Thyroid gland (tissue), 4 donors: ENCODE measurements at regions not wholly inside any gene's neighbourhood (a gene's known extent, or its start where the extent isn't known, plus 50 kb on each side); places are given as distances from the start of the nearest gene placed in this dataset.

Experiments used
- DNase-seq, 2 donors: peaks; one replicate each; pipeline ENCODE4 v3.0.0-alpha.2; 2019
- H3K27ac ChIP-seq, 3 donors: fragments of 200-600 bp; sonication (generic); 1 replicate in 2 of 3; 2 replicates in 1 of 3; pipeline ENCODE4 v1.5.1; 2016 to 2019; ENCODE audit warnings: mild to moderate bottlenecking in 1 of 3, moderate library complexity in 1 of 3
- H3K27me3 ChIP-seq: fragments of 200-600 bp; sonication (generic); one replicate; pipeline ENCODE4 v1.5.1; 2019
- H3K36me3 ChIP-seq, 2 donors: fragments of 200-600 bp; sonication (generic); one replicate each; pipeline ENCODE4 v1.5.1; 2016 to 2019
- H3K4me1 ChIP-seq, 2 donors: fragments of 200-600 bp; sonication (generic); one replicate each; pipeline ENCODE4 v1.5.1; 2017 to 2019
- H3K4me3 ChIP-seq, 3 donors: fragments of 200-600 bp; sonication (generic); replicated peaks in 1 of 3; 1 replicate in 2 of 3; 2 replicates in 1 of 3; pipeline ENCODE4 v1.5.1; 2016; ENCODE audit warnings: mild to moderate bottlenecking in 1 of 3
- H3K9me3 ChIP-seq: fragments of 200-600 bp; sonication (generic); one replicate; pipeline ENCODE4 v1.5.1; 2017
- POLR2A ChIP-seq, 2 donors: fragments of 450-650 bp; IDR thresholded peaks; one replicate each; pipeline ENCODE4 v1.6.1; 2017; ENCODE audit warnings: antibody characterized with exemption in 2 of 2, mild to moderate bottlenecking in 2 of 2, moderate library complexity in 1 of 2
- WGBS, 2 donors: methylation state at CpG; one replicate each; pipeline ENCODE4 v1.1.5; 2017; 5-methylcytosine and 5-hydroxymethylcytosine counted together
- intact Hi-C: fragments of 100-400 bp; cut with DNase I; formaldehyde crosslinking; loops from one replicate; pipeline ENCODE4 v1.15.1; 2023
- TF ChIP-seq, protein P1 (sequence below), 6 experiments: fragments of 200-600 bp in 3 of 6; fragments of 450-650 bp in 3 of 6; sonication (generic) in 3 of 6; IDR thresholded peaks; one replicate each; pipeline ENCODE4 v1.5.1; 2016 to 2019; ENCODE audit warnings: antibody characterized with exemption in 6 of 6, mild to moderate bottlenecking in 2 of 6, inconsistent platforms in 1 of 6, moderate library complexity in 1 of 6

DNA sequence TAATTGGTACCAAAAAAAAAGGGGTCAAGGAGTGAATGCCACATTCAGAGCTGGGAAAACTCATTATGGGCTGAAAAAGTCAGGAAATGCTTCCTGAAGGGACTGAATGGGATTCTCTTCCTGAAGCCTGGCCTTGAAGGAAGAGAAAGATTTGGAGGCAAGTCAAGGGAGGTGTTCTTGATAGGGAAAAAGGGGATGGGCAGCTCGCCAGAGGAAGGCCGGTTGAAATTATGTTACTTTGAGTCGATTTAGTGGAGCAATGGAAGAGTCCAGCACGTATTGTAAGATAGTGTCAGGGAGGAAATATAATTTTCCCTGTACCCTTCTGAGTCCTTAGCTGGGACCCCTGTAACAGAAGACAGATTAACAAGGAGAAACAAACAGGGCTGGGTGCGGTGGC, 94.1 kb upstream of the CALM2 start:
- peaks cover 5 to 21% of the 10 kb centered on the region in 2 donors for H3K4me1 ChIP-seq
- H3K27ac ChIP-seq, result no peak overlapping the region
- intact Hi-C loops, result loop anchor here (5.0 kb wide), 1 partner anchor 47 kb away; no protein-coding TSS in a partner anchor
- H3K9me3 ChIP-seq, result no peaks in the 10 kb centered on the region
- no peak for TF ChIP-seq POLR2A (IDR thresholded peaks at IDR 0.05)
- TF ChIP-seq, protein P1, sequence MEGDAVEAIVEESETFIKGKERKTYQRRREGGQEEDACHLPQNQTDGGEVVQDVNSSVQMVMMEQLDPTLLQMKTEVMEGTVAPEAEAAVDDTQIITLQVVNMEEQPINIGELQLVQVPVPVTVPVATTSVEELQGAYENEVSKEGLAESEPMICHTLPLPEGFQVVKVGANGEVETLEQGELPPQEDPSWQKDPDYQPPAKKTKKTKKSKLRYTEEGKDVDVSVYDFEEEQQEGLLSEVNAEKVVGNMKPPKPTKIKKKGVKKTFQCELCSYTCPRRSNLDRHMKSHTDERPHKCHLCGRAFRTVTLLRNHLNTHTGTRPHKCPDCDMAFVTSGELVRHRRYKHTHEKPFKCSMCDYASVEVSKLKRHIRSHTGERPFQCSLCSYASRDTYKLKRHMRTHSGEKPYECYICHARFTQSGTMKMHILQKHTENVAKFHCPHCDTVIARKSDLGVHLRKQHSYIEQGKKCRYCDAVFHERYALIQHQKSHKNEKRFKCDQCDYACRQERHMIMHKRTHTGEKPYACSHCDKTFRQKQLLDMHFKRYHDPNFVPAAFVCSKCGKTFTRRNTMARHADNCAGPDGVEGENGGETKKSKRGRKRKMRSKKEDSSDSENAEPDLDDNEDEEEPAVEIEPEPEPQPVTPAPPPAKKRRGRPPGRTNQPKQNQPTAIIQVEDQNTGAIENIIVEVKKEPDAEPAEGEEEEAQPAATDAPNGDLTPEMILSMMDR (IDR thresholded peaks at IDR 0.05), result no peak
- no peaks in the 10 kb centered on the region for H3K27me3 ChIP-seq
- no peak for DNase-seq
- no peaks in the 10 kb centered on the region for H3K36me3 ChIP-seq
- no peak overlapping the region for H3K4me3 ChIP-seq
- 81 to 88% methylated on average over 5 of the region's 5 CpGs for WGBS, 2 donors

DNA sequence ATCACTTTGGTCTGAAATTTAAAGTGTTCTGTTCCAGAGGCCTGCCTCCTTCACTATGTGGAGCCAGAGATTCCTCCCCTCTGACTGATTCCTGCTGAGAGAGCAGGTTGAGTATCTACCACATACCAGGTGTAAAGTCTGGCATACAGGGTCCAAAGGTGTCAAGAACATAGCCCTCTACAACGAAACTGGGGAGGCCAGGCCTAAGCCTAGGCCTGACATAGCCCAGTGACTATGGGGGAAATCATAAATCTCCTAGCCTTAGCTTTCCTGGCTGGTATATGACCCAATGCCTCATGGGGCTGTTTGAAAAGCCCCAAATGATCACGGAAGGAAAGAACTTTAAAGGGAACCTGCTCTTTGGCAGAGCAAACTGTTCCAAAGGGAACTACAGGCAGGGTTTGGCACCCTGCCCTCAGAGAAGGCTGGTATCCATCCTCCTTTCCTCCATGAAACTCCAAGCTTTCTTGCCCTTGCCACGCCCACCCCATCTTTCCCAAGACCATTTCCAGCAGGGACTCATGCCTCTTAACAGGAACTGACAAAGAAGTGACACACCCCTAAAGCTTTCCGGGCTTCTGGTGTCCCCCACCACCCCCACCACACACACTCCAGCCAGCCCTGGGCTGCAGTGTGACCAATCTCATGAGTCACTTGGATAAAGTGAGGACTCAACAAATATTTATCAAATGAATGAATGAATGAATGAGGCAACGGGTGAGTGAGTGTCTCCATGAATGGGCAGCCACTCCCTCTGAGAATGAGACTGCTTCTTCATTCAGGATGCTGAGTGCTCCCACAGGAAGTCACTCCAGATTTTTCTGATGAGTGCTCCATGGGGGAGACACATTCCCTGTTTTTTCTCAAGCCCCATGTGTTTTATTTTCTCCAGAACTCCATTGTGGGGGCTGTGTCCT, 93.3 kb upstream of the CALM2 start:
- WGBS, 2 donors, result 66 to 71% methylated on average over 5 of the region's 5 CpGs
- TF ChIP-seq, protein P1 (IDR thresholded peaks at IDR 0.05), result no peak
- no peak for TF ChIP-seq POLR2A (IDR thresholded peaks at IDR 0.05)
- intact Hi-C loops, result loop anchor here (5.0 kb wide), 1 partner anchor 48 kb away; no protein-coding TSS in a partner anchor
- Histone ChIP-seq H3K36me3 (no peaks in the 10 kb centered on the region), H3K9me3 (no peaks in the 10 kb centered on the region), H3K27me3 (no peaks in the 10 kb centered on the region), H3K27ac (no peak overlapping the region), H3K4me3 (no peak overlapping the region), H3K4me1 (peaks cover 5 to 20% of the 10 kb centered on the region in 2 donors)
- DNase-seq, result peak; percentile 17 to 29

DNA sequence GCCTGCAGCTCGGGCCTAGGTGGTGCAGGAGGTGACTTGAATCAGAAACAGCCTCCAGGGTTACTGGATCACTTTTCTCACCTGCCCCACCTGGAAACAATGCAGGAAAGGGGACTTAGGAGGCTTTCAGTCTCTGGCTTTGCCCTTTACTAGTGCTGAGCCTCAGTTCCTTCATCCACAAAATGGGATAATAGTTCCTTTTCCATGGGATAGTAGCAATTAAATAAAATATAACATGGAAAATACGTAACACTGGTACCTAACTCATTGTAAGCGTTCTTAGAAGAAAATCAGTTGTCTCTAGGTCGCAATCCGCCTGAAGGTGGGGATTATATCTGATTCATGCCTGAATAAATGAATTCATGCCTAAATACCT, 91.4 kb upstream of the CALM2 start:
- H3K27me3 ChIP-seq, result no peaks in the 10 kb centered on the region
- peaks cover 3 to 9% of the 10 kb centered on the region in 2 donors for H3K4me1 ChIP-seq
- H3K9me3 ChIP-seq, result no peaks in the 10 kb centered on the region
- no peak overlapping the region for H3K4me3 ChIP-seq
- H3K36me3 ChIP-seq, result no peaks in the 10 kb centered on the region
- no peak overlapping the region for H3K27ac ChIP-seq
- no peak for TF ChIP-seq POLR2A (IDR thresholded peaks at IDR 0.05)
- TF ChIP-seq, protein P1 (IDR thresholded peaks at IDR 0.05), result no peak
- no peak for DNase-seq
- 94 to 95% methylated on average over 4 to 5 of the region's 5 CpGs for WGBS, 2 donors
- intact Hi-C loops, result no loop called here

DNA sequence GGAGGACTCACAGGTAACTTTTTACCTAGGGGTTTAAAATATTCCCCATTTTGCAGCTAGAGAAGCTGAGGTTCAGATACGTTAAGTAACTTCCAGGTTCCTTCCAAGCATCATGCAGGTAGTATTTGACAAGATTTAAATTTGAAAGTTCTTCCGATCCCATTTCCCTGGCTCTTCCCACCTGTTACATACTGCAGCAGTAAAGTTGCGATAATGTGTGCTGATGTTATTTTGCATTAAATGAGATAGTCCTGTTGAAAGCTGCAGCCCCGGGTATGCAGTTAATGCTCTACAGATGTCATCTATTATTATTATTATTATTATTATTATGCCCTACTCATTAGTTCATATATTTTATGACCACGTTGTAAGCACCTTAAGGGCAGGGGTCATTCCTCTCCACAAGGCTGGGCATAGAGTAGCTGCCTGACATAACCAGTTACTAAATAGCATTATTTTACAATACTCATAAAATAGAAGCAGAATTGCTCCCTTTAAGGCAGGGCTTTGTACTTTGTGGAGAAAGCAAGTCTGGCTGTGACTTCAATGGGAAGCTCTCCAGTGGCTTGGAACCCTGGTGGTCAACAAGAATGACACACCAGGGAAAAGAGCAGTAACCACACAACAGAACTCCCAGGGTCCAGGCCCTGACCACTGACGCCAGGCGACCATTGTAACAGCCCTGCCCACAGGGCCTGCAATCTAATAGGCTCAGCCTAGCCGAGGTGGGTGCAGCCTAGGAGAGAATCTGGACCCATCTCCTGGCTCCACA, 90.8 kb upstream of the CALM2 start:
- Histone ChIP-seq H3K36me3 (no peaks in the 10 kb centered on the region), H3K4me3 (no peak overlapping the region), H3K4me1 (peaks cover 0 to 4% of the 10 kb centered on the region in 2 donors), H3K27ac (no peak overlapping the region), H3K9me3 (no peaks in the 10 kb centered on the region), H3K27me3 (no peaks in the 10 kb centered on the region)
- TF ChIP-seq POLR2A (IDR thresholded peaks at IDR 0.05), result no peak
- TF ChIP-seq, protein P1 (IDR thresholded peaks at IDR 0.05), result no peak
- intact Hi-C loops, result no loop called here
- WGBS, 2 donors, result 90 to 93% methylated on average over 8 of the region's 8 CpGs
- DNase-seq, result no peak
